ENCODE measurements at regions not wholly inside any gene's neighbourhood (a gene's known extent, or its start where the extent isn't known, plus 50 kb on each side); places are given as distances from the start of the nearest gene placed in this dataset.
A peak's percentile ranks its signal among the peaks of the same experiment; 100 is the strongest.
"Not testable (repeated sequence)": the region's sequence is repeated elsewhere in the genome, so short reads cannot be mapped to it uniquely, and the experiment has no call there.

DNA sequence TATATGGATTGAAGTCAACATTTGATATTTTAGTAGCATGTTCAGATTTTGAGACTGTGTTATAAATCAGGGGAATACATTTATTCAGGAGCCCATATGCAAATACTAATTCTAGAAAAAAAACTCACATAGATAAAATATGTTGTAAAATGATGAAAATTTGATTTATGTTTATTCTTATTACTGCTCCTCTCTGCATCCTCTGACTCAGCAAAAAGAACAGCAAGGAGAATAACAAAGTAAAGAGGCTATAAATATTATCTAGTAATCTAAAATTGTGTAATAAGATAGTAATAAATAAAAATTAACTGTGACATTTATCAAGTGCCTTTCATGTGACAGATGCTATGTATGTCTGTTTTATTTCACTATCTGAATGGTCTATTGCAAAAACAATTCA, 507.2 kb upstream of the ANO3 start (continued):
- TF ChIP-seq, protein P1, sequence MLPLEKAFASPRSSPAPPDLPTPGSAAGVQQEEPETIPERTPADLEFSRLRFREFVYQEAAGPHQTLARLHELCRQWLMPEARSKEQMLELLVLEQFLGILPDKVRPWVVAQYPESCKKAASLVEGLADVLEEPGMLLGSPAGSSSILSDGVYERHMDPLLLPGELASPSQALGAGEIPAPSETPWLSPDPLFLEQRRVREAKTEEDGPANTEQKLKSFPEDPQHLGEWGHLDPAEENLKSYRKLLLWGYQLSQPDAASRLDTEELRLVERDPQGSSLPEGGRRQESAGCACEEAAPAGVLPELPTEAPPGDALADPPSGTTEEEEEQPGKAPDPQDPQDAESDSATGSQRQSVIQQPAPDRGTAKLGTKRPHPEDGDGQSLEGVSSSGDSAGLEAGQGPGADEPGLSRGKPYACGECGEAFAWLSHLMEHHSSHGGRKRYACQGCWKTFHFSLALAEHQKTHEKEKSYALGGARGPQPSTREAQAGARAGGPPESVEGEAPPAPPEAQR (CRISPR knock-in tag; IDR thresholded peaks at IDR 0.05), result no peak

DNA sequence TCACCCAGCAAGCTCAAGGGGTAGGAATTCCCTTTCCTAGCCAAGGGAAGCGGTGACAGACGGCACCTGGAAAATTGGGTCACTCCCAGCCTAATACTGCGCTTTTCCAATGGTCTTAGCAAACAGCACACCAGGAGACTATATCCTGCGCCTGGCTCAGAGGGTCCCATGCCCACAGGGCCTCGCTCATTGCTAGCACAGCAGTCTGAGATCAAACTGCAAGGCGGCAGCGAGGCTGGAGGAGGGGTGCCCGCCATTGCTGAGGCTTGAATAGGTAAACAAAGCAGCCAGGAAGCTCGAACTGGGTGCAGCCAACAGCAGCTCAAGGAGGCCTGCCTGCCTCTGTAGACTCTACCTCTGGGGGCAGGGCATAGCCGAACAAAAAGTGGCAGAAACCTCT, 500.4 kb upstream of the ANO3 start:
- H3K27ac Mint-ChIP-seq; H3K4me3 Mint-ChIP-seq; H3K27me3 Mint-ChIP-seq (ENCODE audit: low read depth); ATAC-seq; DNase-seq (ENCODE audit: low spot score); H3K36me3 Mint-ChIP-seq; POLR2A ChIA-PET; CTCF ChIA-PET; H3K4me1 Mint-ChIP-seq: not testable (repeated sequence)
- peaks cover 26% of the 10 kb centered on the region for H3K9me3 Mint-ChIP-seq

DNA sequence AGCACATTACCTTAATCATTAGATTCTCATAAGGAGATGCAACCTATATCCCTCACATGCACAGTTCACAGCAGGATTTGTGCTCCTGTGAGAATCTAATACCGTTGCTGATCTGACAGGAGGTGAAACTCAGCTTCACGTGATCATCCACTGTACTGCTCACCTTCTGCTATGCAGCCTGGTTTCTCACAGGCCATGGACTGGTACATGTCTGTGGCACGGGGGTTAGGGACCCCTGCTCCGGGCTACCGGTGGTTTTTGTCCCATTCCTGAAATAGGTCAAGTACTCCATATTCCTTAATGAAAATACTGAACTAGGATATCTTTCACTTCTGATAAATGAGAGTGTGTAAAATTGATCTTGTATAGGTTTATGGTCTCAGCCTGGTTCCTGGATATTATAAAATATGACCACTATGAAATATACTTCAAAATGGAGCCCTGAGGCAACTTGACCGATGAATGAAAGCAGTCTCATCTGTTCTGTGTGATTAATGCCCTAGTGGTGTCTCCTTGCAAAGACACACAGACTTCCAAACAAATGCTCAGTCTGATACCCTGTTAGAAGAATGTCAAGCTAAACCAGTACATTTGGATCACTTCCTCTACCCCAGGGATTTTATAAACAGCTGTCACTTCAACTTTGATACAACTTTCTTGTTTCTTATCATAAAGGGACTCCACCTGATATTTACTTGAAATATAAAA, 492.9 kb upstream of the ANO3 start:
- TF ChIP-seq, protein P2, sequence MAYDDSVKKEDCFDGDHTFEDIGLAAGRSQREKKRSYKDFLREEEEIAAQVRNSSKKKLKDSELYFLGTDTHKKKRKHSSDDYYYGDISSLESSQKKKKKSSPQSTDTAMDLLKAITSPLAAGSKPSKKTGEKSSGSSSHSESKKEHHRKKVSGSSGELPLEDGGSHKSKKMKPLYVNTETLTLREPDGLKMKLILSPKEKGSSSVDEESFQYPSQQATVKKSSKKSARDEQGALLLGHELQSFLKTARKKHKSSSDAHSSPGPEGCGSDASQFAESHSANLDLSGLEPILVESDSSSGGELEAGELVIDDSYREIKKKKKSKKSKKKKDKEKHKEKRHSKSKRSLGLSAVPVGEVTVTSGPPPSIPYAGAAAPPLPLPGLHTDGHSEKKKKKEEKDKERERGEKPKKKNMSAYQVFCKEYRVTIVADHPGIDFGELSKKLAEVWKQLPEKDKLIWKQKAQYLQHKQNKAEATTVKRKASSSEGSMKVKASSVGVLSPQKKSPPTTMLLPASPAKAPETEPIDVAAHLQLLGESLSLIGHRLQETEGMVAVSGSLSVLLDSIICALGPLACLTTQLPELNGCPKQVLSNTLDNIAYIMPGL (CRISPR knock-in tag; IDR thresholded peaks at IDR 0.05), result no peak
- TF ChIP-seq RELA (CRISPR knock-in tag; IDR thresholded peaks at IDR 0.05; ENCODE audit: borderline replicate concordance), result no peak
- TF ChIP-seq, protein P3, sequence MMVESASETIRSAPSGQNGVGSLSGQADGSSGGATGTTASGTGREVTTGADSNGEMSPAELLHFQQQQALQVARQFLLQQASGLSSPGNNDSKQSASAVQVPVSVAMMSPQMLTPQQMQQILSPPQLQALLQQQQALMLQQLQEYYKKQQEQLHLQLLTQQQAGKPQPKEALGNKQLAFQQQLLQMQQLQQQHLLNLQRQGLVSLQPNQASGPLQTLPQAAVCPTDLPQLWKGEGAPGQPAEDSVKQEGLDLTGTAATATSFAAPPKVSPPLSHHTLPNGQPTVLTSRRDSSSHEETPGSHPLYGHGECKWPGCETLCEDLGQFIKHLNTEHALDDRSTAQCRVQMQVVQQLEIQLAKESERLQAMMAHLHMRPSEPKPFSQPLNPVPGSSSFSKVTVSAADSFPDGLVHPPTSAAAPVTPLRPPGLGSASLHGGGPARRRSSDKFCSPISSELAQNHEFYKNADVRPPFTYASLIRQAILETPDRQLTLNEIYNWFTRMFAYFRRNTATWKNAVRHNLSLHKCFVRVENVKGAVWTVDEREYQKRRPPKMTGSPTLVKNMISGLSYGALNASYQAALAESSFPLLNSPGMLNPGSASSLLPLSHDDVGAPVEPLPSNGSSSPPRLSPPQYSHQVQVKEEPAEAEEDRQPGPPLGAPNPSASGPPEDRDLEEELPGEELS (CRISPR knock-in tag; IDR thresholded peaks at IDR 0.05), result no peak
- TF ChIP-seq NR2C2 (CRISPR knock-in tag; IDR thresholded peaks at IDR 0.05), result no peak
- no peak for TF ChIP-seq NFYB (CRISPR knock-in tag; conservative IDR thresholded peaks at IDR 0.05; ENCODE audit: low read depth)
- no peak for TF ChIP-seq HMGA2 (CRISPR knock-in tag; IDR thresholded peaks at IDR 0.05)
- TF ChIP-seq ETV6 (CRISPR knock-in tag; IDR thresholded peaks at IDR 0.05), result no peak
- TF ChIP-seq, protein P4, sequence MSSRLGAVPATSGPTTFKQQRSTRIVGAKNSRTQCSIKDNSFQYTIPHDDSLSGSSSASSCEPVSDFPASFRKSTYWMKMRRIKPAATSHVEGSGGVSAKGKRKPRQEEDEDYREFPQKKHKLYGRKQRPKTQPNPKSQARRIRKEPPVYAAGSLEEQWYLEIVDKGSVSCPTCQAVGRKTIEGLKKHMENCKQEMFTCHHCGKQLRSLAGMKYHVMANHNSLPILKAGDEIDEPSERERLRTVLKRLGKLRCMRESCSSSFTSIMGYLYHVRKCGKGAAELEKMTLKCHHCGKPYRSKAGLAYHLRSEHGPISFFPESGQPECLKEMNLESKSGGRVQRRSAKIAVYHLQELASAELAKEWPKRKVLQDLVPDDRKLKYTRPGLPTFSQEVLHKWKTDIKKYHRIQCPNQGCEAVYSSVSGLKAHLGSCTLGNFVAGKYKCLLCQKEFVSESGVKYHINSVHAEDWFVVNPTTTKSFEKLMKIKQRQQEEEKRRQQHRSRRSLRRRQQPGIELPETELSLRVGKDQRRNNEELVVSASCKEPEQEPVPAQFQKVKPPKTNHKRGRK (CRISPR knock-in tag; IDR thresholded peaks at IDR 0.05; ENCODE audit: borderline replicate concordance), result no peak
- no peak for TF ChIP-seq IRF2 (CRISPR knock-in tag; IDR thresholded peaks at IDR 0.05; ENCODE audit: borderline replicate concordance, low read depth)
- TF ChIP-seq, protein P5, sequence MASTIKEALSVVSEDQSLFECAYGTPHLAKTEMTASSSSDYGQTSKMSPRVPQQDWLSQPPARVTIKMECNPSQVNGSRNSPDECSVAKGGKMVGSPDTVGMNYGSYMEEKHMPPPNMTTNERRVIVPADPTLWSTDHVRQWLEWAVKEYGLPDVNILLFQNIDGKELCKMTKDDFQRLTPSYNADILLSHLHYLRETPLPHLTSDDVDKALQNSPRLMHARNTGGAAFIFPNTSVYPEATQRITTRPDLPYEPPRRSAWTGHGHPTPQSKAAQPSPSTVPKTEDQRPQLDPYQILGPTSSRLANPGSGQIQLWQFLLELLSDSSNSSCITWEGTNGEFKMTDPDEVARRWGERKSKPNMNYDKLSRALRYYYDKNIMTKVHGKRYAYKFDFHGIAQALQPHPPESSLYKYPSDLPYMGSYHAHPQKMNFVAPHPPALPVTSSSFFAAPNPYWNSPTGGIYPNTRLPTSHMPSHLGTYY (CRISPR knock-in tag; IDR thresholded peaks at IDR 0.05), result no peak
- Mint-ChIP-seq H3K27me3 (ENCODE audit: low read depth) (no peaks in the 10 kb centered on the region), H3K4me3 (no peak overlapping the region), H3K9me3 (peaks cover 26% of the 10 kb centered on the region), H3K4me1 (peaks cover under 1% of the 10 kb centered on the region; the same call in 1 of the 2 replicates), H3K27ac (no peak overlapping the region), H3K36me3 (peaks cover under 1% of the 10 kb centered on the region)
- ATAC-seq (peak; percentile 87), DNase-seq (ENCODE audit: low spot score) (no peak)
- ChIA-PET CTCF (interaction anchor here (0.7 kb wide), 1 partner anchor 104 kb away, joined by 3 read pairs; no protein-coding TSS in a partner anchor), POLR2A (no interaction called here)

DNA sequence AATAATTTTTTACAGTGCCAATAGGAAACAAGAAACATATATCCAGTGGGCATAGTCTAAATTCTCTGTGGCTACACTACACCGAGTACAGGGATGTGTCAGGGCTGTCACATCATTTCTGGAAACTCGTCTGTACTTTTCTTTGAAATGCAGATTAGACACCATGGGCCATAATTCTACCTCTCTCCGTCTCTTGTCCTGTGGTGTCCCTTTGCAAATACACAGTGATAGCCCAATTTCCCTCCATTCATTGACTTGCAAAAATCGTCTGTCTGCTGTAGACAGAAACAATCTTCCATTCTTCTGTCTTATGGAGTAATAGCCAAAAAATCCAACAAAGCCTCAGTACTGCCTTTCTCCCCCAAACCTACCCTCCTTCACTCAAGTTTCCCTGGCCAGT, 487.1 kb upstream of the ANO3 start:
- ATAC-seq (no peak), DNase-seq (ENCODE audit: low spot score) (no peak)
- H3K27me3 Mint-ChIP-seq (ENCODE audit: low read depth), result no peaks in the 10 kb centered on the region
- H3K9me3 Mint-ChIP-seq, result peaks cover 31% of the 10 kb centered on the region
- H3K4me3 Mint-ChIP-seq, result no peak overlapping the region
- no peak overlapping the region for H3K27ac Mint-ChIP-seq
- CTCF ChIA-PET, result no interaction called here
- POLR2A ChIA-PET, result no interaction called here
- H3K4me1 Mint-ChIP-seq, result peaks cover 10% of the 10 kb centered on the region
- peaks cover 7% of the 10 kb centered on the region for H3K36me3 Mint-ChIP-seq
- no peak for TF ChIP-seq NR2C2 (CRISPR knock-in tag; IDR thresholded peaks at IDR 0.05)
- no peak for TF ChIP-seq GTF2I (CRISPR knock-in tag; conservative IDR thresholded peaks at IDR 0.05)
- TF ChIP-seq, protein P6, sequence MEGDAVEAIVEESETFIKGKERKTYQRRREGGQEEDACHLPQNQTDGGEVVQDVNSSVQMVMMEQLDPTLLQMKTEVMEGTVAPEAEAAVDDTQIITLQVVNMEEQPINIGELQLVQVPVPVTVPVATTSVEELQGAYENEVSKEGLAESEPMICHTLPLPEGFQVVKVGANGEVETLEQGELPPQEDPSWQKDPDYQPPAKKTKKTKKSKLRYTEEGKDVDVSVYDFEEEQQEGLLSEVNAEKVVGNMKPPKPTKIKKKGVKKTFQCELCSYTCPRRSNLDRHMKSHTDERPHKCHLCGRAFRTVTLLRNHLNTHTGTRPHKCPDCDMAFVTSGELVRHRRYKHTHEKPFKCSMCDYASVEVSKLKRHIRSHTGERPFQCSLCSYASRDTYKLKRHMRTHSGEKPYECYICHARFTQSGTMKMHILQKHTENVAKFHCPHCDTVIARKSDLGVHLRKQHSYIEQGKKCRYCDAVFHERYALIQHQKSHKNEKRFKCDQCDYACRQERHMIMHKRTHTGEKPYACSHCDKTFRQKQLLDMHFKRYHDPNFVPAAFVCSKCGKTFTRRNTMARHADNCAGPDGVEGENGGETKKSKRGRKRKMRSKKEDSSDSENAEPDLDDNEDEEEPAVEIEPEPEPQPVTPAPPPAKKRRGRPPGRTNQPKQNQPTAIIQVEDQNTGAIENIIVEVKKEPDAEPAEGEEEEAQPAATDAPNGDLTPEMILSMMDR (IDR thresholded peaks at IDR 0.05), result no peak
- TF ChIP-seq, protein P7, sequence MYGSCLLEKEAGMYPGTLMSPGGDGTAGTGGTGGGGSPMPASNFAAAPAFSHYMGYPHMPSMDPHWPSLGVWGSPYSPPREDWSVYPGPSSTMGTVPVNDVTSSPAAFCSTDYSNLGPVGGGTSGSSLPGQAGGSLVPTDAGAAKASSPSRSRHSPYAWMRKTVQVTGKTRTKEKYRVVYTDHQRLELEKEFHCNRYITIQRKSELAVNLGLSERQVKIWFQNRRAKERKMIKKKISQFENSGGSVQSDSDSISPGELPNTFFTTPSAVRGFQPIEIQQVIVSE (CRISPR knock-in tag; IDR thresholded peaks at IDR 0.05; ENCODE audit: borderline replicate concordance), result no peak
- TF ChIP-seq, protein P8, sequence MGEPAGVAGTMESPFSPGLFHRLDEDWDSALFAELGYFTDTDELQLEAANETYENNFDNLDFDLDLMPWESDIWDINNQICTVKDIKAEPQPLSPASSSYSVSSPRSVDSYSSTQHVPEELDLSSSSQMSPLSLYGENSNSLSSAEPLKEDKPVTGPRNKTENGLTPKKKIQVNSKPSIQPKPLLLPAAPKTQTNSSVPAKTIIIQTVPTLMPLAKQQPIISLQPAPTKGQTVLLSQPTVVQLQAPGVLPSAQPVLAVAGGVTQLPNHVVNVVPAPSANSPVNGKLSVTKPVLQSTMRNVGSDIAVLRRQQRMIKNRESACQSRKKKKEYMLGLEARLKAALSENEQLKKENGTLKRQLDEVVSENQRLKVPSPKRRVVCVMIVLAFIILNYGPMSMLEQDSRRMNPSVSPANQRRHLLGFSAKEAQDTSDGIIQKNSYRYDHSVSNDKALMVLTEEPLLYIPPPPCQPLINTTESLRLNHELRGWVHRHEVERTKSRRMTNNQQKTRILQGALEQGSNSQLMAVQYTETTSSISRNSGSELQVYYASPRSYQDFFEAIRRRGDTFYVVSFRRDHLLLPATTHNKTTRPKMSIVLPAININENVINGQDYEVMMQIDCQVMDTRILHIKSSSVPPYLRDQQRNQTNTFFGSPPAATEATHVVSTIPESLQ (CRISPR knock-in tag; IDR thresholded peaks at IDR 0.05), result no peak
- no peak for TF ChIP-seq GABPB1 (CRISPR knock-in tag; IDR thresholded peaks at IDR 0.05)
